Vagina (tissue), 2 donors: ENCODE measurements at regions not wholly inside any gene's neighbourhood (a gene's known extent, or its start where the extent isn't known, plus 50 kb on each side); places are given as distances from the start of the nearest gene placed in this dataset.

Source experiments
- DNase-seq, 2 donors: peaks; one replicate each; pipeline ENCODE4 v3.0.0-alpha.2; 2017; ENCODE audit errors: extremely low spot score in 2 of 2
- H3K27ac ChIP-seq: fragments of 200-600 bp; sonication (generic); one replicate; pipeline ENCODE4 v1.5.1; 2019
- H3K27me3 ChIP-seq: fragments of 200-600 bp; sonication (generic); one replicate; pipeline ENCODE4 v1.5.1; 2019
- H3K36me3 ChIP-seq, 2 donors: fragments of 200-600 bp; sonication (generic); one replicate each; pipeline ENCODE4 v1.5.1; 2017 to 2019
- H3K4me1 ChIP-seq: fragments of 200-600 bp; sonication (generic); one replicate; pipeline ENCODE4 v1.5.1; 2019
- H3K4me3 ChIP-seq, 2 donors: fragments of 200-600 bp; sonication (generic); 1 replicate in 1 of 2; 2 replicates in 1 of 2; pipeline ENCODE4 v1.5.1; 2016 to 2019
- H3K9me3 ChIP-seq: fragments of 200-600 bp; sonication (generic); one replicate; pipeline ENCODE4 v1.5.1; 2019
- POLR2A ChIP-seq, 2 donors: fragments of 450-650 bp; IDR thresholded peaks; one replicate each; pipeline ENCODE4 v1.6.1; 2017; ENCODE audit warnings: antibody characterized with exemption in 2 of 2, mild to moderate bottlenecking in 2 of 2, moderate library complexity in 2 of 2
- POLR2AphosphoS5 ChIP-seq, 2 donors: sonication (generic); formaldehyde crosslinking; IDR thresholded peaks; one replicate each; pipeline ENCODE4 v1.9.0; 2017; ENCODE audit warnings: antibody characterized with exemption in 2 of 2, mild to moderate bottlenecking in 2 of 2, low read depth in 1 of 2; ENCODE audit not compliant: insufficient read depth in 1 of 2
- intact Hi-C: fragments of 100-400 bp; cut with DNase I; formaldehyde crosslinking; loops from one replicate; pipeline ENCODE4 v1.15.1; 2023
- TF ChIP-seq, protein P1 (sequence below), 3 experiments: fragments of 450-650 bp in 2 of 3; fragments of 200-600 bp in 1 of 3; sonication (generic) in 1 of 3; IDR thresholded peaks; one replicate each; pipeline ENCODE4 v1.5.1; 2017 to 2019; ENCODE audit warnings: antibody characterized with exemption in 3 of 3, mild to moderate bottlenecking in 2 of 3, moderate library complexity in 2 of 3

DNA sequence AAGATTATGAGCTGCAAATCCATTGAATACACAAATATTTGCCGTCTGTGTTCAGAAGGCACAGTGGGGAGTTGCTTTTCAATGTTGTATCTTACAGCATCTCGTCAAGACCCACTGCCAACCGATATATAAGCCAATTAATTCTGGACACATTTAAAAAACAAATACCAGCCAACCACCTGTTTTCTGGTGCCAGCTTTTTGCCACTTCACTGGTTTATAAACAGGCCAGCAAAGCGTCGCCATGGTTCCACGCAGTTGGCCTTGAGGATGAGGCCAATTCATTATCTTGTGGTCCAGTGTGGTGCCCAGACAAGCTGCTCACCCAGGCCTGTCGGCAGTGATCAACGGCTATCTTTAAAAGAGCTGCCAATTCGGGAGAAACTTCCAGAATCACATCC is 321.0 kb downstream of the TCERG1L start:
- Histone ChIP-seq H3K36me3 (no peaks in the 10 kb centered on the region), H3K27ac (no peak overlapping the region), H3K27me3 (no peaks in the 10 kb centered on the region), H3K4me3 (no peak overlapping the region), H3K9me3 (no peaks in the 10 kb centered on the region), H3K4me1 (no peaks in the 10 kb centered on the region)
- no peak for DNase-seq
- intact Hi-C loops, result no loop called here
- TF ChIP-seq POLR2AphosphoS5 (IDR thresholded peaks at IDR 0.05; ENCODE audit: insufficient read depth in 1 of 2, low read depth in 1 of 2) (no peak), POLR2A (IDR thresholded peaks at IDR 0.05) (no peak)
- TF ChIP-seq, protein P1, sequence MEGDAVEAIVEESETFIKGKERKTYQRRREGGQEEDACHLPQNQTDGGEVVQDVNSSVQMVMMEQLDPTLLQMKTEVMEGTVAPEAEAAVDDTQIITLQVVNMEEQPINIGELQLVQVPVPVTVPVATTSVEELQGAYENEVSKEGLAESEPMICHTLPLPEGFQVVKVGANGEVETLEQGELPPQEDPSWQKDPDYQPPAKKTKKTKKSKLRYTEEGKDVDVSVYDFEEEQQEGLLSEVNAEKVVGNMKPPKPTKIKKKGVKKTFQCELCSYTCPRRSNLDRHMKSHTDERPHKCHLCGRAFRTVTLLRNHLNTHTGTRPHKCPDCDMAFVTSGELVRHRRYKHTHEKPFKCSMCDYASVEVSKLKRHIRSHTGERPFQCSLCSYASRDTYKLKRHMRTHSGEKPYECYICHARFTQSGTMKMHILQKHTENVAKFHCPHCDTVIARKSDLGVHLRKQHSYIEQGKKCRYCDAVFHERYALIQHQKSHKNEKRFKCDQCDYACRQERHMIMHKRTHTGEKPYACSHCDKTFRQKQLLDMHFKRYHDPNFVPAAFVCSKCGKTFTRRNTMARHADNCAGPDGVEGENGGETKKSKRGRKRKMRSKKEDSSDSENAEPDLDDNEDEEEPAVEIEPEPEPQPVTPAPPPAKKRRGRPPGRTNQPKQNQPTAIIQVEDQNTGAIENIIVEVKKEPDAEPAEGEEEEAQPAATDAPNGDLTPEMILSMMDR (IDR thresholded peaks at IDR 0.05), result no peak

DNA sequence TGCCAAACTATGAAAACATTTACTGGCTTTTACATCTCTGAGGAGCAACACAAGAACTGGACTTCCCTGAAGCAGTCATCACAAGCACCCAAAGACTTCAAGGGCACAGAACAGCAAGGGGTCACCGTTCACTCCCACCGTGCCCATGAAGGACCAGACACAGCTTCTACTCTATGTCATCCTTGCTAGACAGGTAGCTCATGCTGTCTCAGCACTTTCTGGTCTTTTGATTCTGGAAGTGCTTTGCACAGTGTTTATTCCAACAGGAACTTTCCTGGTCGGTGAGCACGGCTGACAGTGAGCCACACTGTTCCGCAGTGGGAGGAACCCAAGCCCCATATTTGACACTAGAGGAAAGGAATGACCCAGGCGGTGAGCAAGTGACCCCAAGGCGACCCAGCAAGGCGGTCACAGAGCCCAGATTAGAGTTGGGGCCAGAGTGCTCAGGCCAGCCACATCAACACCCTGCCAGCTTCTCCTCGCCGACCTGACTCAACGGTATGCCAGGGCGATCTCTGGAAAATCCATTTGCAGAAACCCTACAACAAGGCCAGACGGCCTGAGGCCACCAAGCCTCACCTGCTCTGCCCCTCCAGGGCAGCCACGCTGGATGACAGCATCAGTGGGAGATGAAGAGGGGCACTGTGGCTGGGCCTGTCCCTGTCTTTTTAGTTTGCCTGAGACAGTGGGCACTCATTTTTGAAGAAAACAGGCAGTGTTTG is 318.6 kb downstream of the TCERG1L start:
- TF ChIP-seq POLR2A (IDR thresholded peaks at IDR 0.05) (no peak), POLR2AphosphoS5 (IDR thresholded peaks at IDR 0.05; ENCODE audit: insufficient read depth in 1 of 2, low read depth in 1 of 2) (no peak)
- TF ChIP-seq, protein P1 (IDR thresholded peaks at IDR 0.05), result no peak
- intact Hi-C loops, result no loop called here
- Histone ChIP-seq H3K27me3 (no peaks in the 10 kb centered on the region), H3K4me1 (no peaks in the 10 kb centered on the region), H3K36me3 (no peaks in the 10 kb centered on the region), H3K27ac (no peak overlapping the region), H3K4me3 (no peak overlapping the region), H3K9me3 (no peaks in the 10 kb centered on the region)
- no peak for DNase-seq

DNA sequence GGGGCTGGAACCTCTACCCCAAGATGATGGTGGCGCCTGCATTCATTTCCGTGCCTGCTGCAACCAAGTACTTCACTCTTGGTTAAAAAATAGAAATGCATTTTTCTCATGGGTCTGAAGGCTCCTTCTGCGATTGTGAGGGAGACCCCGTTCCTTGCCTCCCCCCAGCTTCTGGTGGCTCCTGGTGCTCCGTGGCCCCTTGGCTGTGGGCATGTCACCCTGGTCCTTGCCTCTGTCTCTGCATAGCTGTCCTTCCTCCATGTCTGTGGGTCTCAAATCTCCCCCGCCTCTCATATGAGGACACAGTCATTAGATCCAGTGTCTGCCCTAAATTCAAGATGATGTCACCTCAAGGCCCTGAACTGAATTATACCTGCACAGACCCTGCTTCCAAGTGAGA is 317.9 kb downstream of the TCERG1L start:
- H3K4me1 ChIP-seq, result no peaks in the 10 kb centered on the region
- no peak overlapping the region for H3K27ac ChIP-seq
- no peaks in the 10 kb centered on the region for H3K36me3 ChIP-seq
- no peaks in the 10 kb centered on the region for H3K9me3 ChIP-seq
- no peaks in the 10 kb centered on the region for H3K27me3 ChIP-seq
- intact Hi-C loops, result no loop called here
- TF ChIP-seq POLR2A (IDR thresholded peaks at IDR 0.05), result no peak
- TF ChIP-seq, protein P1 (IDR thresholded peaks at IDR 0.05), result no peak
- TF ChIP-seq POLR2AphosphoS5 (IDR thresholded peaks at IDR 0.05; ENCODE audit: insufficient read depth in 1 of 2, low read depth in 1 of 2), result no peak
- no peak overlapping the region for H3K4me3 ChIP-seq
- DNase-seq, result no peak

DNA sequence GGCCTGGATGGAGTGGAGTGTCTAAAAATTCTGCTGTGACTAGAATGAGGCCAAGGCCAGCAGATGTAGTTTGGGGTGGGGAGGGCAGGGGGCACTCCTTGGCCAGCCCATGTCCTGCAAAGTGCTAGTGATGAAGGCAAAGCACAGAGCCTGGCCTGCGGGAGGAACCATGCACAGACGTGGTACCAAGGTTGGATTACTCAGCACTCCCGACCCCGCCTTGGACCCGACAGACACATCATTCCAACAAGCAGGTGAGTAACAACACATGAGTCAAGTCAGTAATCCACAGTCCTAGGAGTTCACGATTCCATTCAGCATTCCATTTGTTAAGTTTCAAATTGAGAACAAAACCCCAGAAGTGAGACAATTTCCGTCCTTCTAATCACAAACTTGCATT is 317.3 kb downstream of the TCERG1L start:
- Histone ChIP-seq H3K4me3 (no peak overlapping the region), H3K36me3 (no peaks in the 10 kb centered on the region), H3K4me1 (no peaks in the 10 kb centered on the region), H3K9me3 (no peaks in the 10 kb centered on the region), H3K27me3 (no peaks in the 10 kb centered on the region), H3K27ac (no peak overlapping the region)
- DNase-seq, result no peak
- TF ChIP-seq, protein P1 (IDR thresholded peaks at IDR 0.05), result no peak
- TF ChIP-seq POLR2A (IDR thresholded peaks at IDR 0.05) (no peak), POLR2AphosphoS5 (IDR thresholded peaks at IDR 0.05; ENCODE audit: insufficient read depth in 1 of 2, low read depth in 1 of 2) (no peak)
- intact Hi-C loops, result no loop called here

DNA sequence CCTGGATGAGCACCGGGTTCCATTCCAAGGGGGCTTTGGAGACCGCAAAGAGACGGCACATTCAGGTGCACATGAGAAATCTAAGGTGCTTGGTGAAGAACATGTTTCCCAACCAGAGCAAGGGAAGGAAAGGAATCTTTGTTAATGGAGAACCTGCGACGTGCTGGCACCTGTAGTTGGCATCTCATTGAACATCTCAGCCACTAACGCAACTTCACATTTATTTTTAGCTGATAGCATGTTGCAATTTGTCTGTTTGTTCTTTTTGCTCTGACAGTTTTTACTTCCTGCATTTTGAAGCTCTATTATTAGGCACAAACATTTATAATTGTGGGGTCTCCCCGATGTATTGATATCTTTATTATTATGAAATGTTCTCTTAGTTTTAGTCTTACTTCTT is 316.7 kb downstream of the TCERG1L start:
- no peaks in the 10 kb centered on the region for H3K9me3 ChIP-seq
- H3K27me3 ChIP-seq, result no peaks in the 10 kb centered on the region
- H3K27ac ChIP-seq, result no peak overlapping the region
- intact Hi-C loops, result no loop called here
- TF ChIP-seq POLR2AphosphoS5 (IDR thresholded peaks at IDR 0.05; ENCODE audit: insufficient read depth in 1 of 2, low read depth in 1 of 2) (no peak), POLR2A (IDR thresholded peaks at IDR 0.05) (no peak)
- TF ChIP-seq, protein P1 (IDR thresholded peaks at IDR 0.05), result no peak
- no peaks in the 10 kb centered on the region for H3K36me3 ChIP-seq
- no peak overlapping the region for H3K4me3 ChIP-seq
- DNase-seq, result no peak
- H3K4me1 ChIP-seq, result no peaks in the 10 kb centered on the region
